ENCODE measurements at regions not wholly inside any gene's neighbourhood (a gene's known extent, or its start where the extent isn't known, plus 50 kb on each side); places are given as distances from the start of the nearest gene placed in this dataset.
A peak's percentile ranks its signal among the peaks of the same experiment; 100 is the strongest.

GRCh38 chrX:40167850-40168479, 70.2 kb upstream of the BCOR start:
- no peak overlapping the region for H3K4me3 ChIP-seq (ENCODE audit: control insufficient read depth, low read depth, low read length)
- no peak for TF ChIP-seq CTCF (conservative IDR thresholded peaks at IDR 0.05; ENCODE audit: control insufficient read depth, insufficient read depth, low read depth, low read length)
- no peak for DNase-seq (ENCODE audit: low read depth)

GRCh38 chrX:40167233-40167849, 69.6 kb upstream of the BCOR start:
- TF ChIP-seq CTCF (conservative IDR thresholded peaks at IDR 0.05; ENCODE audit: control insufficient read depth, insufficient read depth, low read depth, low read length), result no peak
- H3K4me3 ChIP-seq (ENCODE audit: control insufficient read depth, low read depth, low read length), result no peak overlapping the region
- DNase-seq (ENCODE audit: low read depth), result no peak

- H3K4me3 ChIP-seq (ENCODE audit: control insufficient read depth, low read depth, low read length), result no peak overlapping the region
- no peak for TF ChIP-seq CTCF (conservative IDR thresholded peaks at IDR 0.05; ENCODE audit: control insufficient read depth, insufficient read depth, low read depth, low read length)
- peak; percentile 79 for DNase-seq (ENCODE audit: low read depth)
These were observed 68.8 kb upstream of the BCOR start for GRCh38 chrX:40166582-40166981.

GRCh38 chrX:40165861-40166260, 68.1 kb upstream of the BCOR start:
- no peak for DNase-seq (ENCODE audit: low read depth)
- no peak for TF ChIP-seq CTCF (conservative IDR thresholded peaks at IDR 0.05; ENCODE audit: control insufficient read depth, insufficient read depth, low read depth, low read length)
- H3K4me3 ChIP-seq (ENCODE audit: control insufficient read depth, low read depth, low read length), result no peak overlapping the region

- no peak for TF ChIP-seq CTCF (conservative IDR thresholded peaks at IDR 0.05; ENCODE audit: control insufficient read depth, insufficient read depth, low read depth, low read length)
These were observed 67.4 kb upstream of the BCOR start for GRCh38 chrX:40165206-40165605.

GRCh38 chrX:40164751-40165150, 67.0 kb upstream of the BCOR start:
- DNase-seq (ENCODE audit: low read depth), result no peak
- no peak overlapping the region for H3K4me3 ChIP-seq (ENCODE audit: control insufficient read depth, low read depth, low read length)
- TF ChIP-seq CTCF (conservative IDR thresholded peaks at IDR 0.05; ENCODE audit: control insufficient read depth, insufficient read depth, low read depth, low read length), result no peak

More at GRCh38 chrX:40165206-40165605, 67.4 kb upstream of the BCOR start:
- H3K4me3 ChIP-seq (ENCODE audit: control insufficient read depth, low read depth, low read length), result no peak overlapping the region
- DNase-seq (ENCODE audit: low read depth), result no peak

Data from fibroblast of mammary gland (primary cell).